K562 (cell line): ENCODE measurements at regions not wholly inside any gene's neighbourhood (a gene's known extent, or its start where the extent isn't known, plus 50 kb on each side); places are given as distances from the start of the nearest gene placed in this dataset.

Source experiments
- CBFA2T2 ChIP-seq: fragments of 450-650 bp; conservative IDR thresholded peaks from 2 replicates; pipeline ENCODE4 v1.6.1; 2017; ENCODE audit warnings: mild to moderate bottlenecking
- CBFA2T3 ChIP-seq: fragments of 450-650 bp; IDR thresholded peaks from 2 replicates; pipeline ENCODE4 v1.6.1; 2017
- CHD2 ChIP-seq: IDR thresholded peaks from 2 replicates; pipeline ENCODE4 v1.6.1; 2011; ENCODE audit warnings: low read depth, low read length
- GABPB1 ChIP-seq: sonication (generic); formaldehyde crosslinking; IDR thresholded peaks from 2 replicates; pipeline ENCODE4 v1.8.0; 2022; ENCODE audit warnings: mild to moderate bottlenecking, missing genetic modification reagents
- HDAC8 ChIP-seq: fragments of 450-650 bp; IDR thresholded peaks from 2 replicates; pipeline ENCODE4 v1.6.1; 2016; ENCODE audit warnings: mild to moderate bottlenecking, missing genetic modification characterization, moderate library complexity, missing compliant biosample characterization
- RBM39 ChIP-seq: fragments of 200-400 bp; formaldehyde crosslinking; optimal IDR thresholded peaks from 2 replicates; pipeline ENCODE3; 2018; ENCODE audit warnings: low read depth, low read length
- SETDB1 ChIP-seq: IDR thresholded peaks from one replicate; pipeline ENCODE4 v1.6.1; 2012; ENCODE audit warnings: low read length, control low read depth, inconsistent platforms
- ZBED1 ChIP-seq: IDR thresholded peaks from 2 replicates; pipeline ENCODE4 v1.6.1; 2014
- ZC3H11A ChIP-seq: IDR thresholded peaks from 2 replicates; pipeline ENCODE4 v1.6.1; 2012; ENCODE audit warnings: low read depth, low read length, improper control_type of control experiment
- ZEB2 ChIP-seq: fragments of 450-650 bp; IDR thresholded peaks from 2 replicates; pipeline ENCODE4 v1.6.1; 2016
- ZNF175 ChIP-seq: fragments of 200-800 bp; sonication (Bioruptor generic); IDR thresholded peaks from 2 replicates; pipeline ENCODE4 v1.6.1; 2016; ENCODE audit warnings: low read depth, mild to moderate bottlenecking, missing genetic modification characterization, missing compliant biosample characterization
- ZNF239 ChIP-seq: fragments of 250-450 bp; sonication (Bioruptor Pico); IDR thresholded peaks from 2 replicates; pipeline ENCODE4 v1.4.0; 2020; ENCODE audit warnings: mild to moderate bottlenecking
- ZNF511 ChIP-seq: sonication (generic); formaldehyde crosslinking; IDR thresholded peaks from 2 replicates; pipeline ENCODE4 v1.8.0; 2022; ENCODE audit warnings: mild to moderate bottlenecking, missing genetic modification reagents
- TF ChIP-seq, protein P1 (sequence below), 2 experiments: fragments of 450-650 bp in 1 of 2; sonication (generic) in 1 of 2; formaldehyde crosslinking in 1 of 2; IDR thresholded peaks; 2 replicates each; pipeline versions ENCODE4 v1.7.1 to v1.9.0; 2016 to 2022; ENCODE audit warnings: inconsistent platforms in 1 of 2, mild to moderate bottlenecking in 1 of 2, missing genetic modification reagents in 1 of 2
- TF ChIP-seq, protein P2 (sequence below): fragments of 250-450 bp; sonication (Bioruptor Pico); IDR thresholded peaks from 2 replicates; pipeline ENCODE4 v1.8.0; 2022; ENCODE audit warnings: moderate library complexity, mild to moderate bottlenecking, inconsistent platforms
- TF ChIP-seq, protein P3 (sequence below): IDR thresholded peaks from 2 replicates; pipeline ENCODE4 v1.6.1; 2016; ENCODE audit warnings: missing genetic modification characterization, missing compliant biosample characterization
- TF ChIP-seq, protein P4 (sequence below): sonication (generic); formaldehyde crosslinking; IDR thresholded peaks from 2 replicates; pipeline ENCODE4 v1.8.0; 2022; ENCODE audit warnings: mild to moderate bottlenecking, missing genetic modification reagents

- TF ChIP-seq, protein P1, sequence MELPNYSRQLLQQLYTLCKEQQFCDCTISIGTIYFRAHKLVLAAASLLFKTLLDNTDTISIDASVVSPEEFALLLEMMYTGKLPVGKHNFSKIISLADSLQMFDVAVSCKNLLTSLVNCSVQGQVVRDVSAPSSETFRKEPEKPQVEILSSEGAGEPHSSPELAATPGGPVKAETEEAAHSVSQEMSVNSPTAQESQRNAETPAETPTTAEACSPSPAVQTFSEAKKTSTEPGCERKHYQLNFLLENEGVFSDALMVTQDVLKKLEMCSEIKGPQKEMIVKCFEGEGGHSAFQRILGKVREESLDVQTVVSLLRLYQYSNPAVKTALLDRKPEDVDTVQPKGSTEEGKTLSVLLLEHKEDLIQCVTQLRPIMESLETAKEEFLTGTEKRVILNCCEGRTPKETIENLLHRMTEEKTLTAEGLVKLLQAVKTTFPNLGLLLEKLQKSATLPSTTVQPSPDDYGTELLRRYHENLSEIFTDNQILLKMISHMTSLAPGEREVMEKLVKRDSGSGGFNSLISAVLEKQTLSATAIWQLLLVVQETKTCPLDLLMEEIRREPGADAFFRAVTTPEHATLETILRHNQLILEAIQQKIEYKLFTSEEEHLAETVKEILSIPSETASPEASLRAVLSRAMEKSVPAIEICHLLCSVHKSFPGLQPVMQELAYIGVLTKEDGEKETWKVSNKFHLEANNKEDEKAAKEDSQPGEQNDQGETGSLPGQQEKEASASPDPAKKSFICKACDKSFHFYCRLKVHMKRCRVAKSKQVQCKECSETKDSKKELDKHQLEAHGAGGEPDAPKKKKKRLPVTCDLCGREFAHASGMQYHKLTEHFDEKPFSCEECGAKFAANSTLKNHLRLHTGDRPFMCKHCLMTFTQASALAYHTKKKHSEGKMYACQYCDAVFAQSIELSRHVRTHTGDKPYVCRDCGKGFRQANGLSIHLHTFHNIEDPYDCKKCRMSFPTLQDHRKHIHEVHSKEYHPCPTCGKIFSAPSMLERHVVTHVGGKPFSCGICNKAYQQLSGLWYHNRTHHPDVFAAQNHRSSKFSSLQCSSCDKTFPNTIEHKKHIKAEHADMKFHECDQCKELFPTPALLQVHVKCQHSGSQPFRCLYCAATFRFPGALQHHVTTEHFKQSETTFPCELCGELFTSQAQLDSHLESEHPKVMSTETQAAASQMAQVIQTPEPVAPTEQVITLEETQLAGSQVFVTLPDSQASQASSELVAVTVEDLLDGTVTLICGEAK (IDR thresholded peaks at IDR 0.05): no peak
- TF ChIP-seq, protein P1 (CRISPR knock-in tag; IDR thresholded peaks at IDR 0.05): no peak
- TF ChIP-seq HDAC8 (tag): no peak
- no peak for TF ChIP-seq ZNF511
- TF ChIP-seq ZNF175 (CRISPR knock-in tag): no peak
- TF ChIP-seq, protein P2, sequence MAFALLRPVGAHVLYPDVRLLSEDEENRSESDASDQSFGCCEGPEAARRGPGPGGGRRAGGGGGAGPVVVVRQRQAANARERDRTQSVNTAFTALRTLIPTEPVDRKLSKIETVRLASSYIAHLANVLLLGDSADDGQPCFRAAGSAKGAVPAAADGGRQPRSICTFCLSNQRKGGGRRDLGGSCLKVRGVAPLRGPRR (CRISPR knock-in tag): no peak
- no peak for TF ChIP-seq ZEB2
- peak; percentile 50 for TF ChIP-seq CBFA2T2
- no peak for TF ChIP-seq ZNF239
- peak; percentile 79 for TF ChIP-seq CBFA2T3
- TF ChIP-seq RBM39: no peak
- no peak for TF ChIP-seq CHD2
- TF ChIP-seq ZC3H11A: no peak
- TF ChIP-seq, protein P3, sequence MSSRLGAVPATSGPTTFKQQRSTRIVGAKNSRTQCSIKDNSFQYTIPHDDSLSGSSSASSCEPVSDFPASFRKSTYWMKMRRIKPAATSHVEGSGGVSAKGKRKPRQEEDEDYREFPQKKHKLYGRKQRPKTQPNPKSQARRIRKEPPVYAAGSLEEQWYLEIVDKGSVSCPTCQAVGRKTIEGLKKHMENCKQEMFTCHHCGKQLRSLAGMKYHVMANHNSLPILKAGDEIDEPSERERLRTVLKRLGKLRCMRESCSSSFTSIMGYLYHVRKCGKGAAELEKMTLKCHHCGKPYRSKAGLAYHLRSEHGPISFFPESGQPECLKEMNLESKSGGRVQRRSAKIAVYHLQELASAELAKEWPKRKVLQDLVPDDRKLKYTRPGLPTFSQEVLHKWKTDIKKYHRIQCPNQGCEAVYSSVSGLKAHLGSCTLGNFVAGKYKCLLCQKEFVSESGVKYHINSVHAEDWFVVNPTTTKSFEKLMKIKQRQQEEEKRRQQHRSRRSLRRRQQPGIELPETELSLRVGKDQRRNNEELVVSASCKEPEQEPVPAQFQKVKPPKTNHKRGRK (tag): no peak
- TF ChIP-seq GABPB1 (CRISPR knock-in tag): no peak
- TF ChIP-seq, protein P4, sequence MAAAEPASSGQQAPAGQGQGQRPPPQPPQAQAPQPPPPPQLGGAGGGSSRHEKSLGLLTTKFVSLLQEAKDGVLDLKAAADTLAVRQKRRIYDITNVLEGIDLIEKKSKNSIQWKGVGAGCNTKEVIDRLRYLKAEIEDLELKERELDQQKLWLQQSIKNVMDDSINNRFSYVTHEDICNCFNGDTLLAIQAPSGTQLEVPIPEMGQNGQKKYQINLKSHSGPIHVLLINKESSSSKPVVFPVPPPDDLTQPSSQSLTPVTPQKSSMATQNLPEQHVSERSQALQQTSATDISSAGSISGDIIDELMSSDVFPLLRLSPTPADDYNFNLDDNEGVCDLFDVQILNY (CRISPR knock-in tag): no peak
- no peak for TF ChIP-seq ZBED1
- TF ChIP-seq SETDB1: no peak
Observed at GRCh38 chr2:12381543-12382325, 335.0 kb upstream of the TRIB2 start (continued).
